T-helper 17 cell (primary cell): ENCODE measurements at regions not wholly inside any gene's neighbourhood (a gene's known extent, or its start where the extent isn't known, plus 50 kb on each side); places are given as distances from the start of the nearest gene placed in this dataset.
A peak's percentile ranks its signal among the peaks of the same experiment; 100 is the strongest.

Source experiments
- ATAC-seq: fragments of 150-1000 bp; cut with Tn5 transposase; 2 replicates; pipeline ENCODE4 v1.10.0; 2021; ENCODE audit warnings: mild to moderate bottlenecking, moderate library complexity
- DNase-seq, 3 donors: peaks; one replicate each; pipeline versions ENCODE4 v3.0.0 to v3.0.0-alpha.2; 2020 to 2021
- H3K9me3 ChIP-seq: one replicate; pipeline ENCODE4 v1.7.0; 2013; ENCODE audit warnings: low read length, mild to moderate bottlenecking; ENCODE audit not compliant: control insufficient read depth, poor library complexity, severe bottlenecking
- H3K27ac Mint-ChIP-seq: one replicate; pipeline ENCODE4 v1.8.0; 2022; ENCODE audit warnings: mild to moderate bottlenecking, moderate library complexity, mixed read lengths
- H3K27me3 Mint-ChIP-seq: one replicate; pipeline ENCODE4 v1.8.0; 2022; ENCODE audit warnings: mixed read lengths
- H3K36me3 Mint-ChIP-seq: one replicate; pipeline ENCODE4 v1.8.0; 2022; ENCODE audit warnings: low read depth, mixed read lengths
- H3K4me1 Mint-ChIP-seq: one replicate; pipeline ENCODE4 v1.8.0; 2022; ENCODE audit warnings: mild to moderate bottlenecking, mixed read lengths
- H3K4me3 Mint-ChIP-seq: one replicate; pipeline ENCODE4 v1.8.0; 2022; ENCODE audit warnings: mild to moderate bottlenecking, moderate library complexity, mixed read lengths

DNA sequence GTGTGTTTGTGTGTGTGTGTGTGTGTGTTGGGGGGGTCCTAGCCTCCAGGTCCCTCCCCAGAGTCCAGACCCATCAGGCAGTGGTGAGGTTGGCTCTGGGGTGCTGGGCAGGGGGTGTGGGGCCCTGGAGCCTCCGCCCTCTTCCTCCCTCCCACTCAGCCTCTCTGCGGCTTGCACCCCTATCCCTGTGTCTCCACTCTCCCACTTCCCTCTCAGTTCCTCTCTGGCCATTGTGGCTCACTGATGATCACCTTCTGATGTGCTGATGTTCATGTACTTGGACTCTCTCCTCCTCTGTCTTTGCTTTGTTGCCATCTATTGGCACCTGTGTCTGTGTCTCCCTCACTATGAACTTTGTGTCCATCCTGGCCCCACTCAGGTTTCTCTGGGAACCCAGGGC lies 298.7 kb downstream of the ZEB1 start:
- no peaks in the 10 kb centered on the region for H3K9me3 ChIP-seq
- Mint-ChIP-seq H3K27ac (no peak overlapping the region), H3K36me3 (peaks cover 6% of the 10 kb centered on the region), H3K4me3 (no peak overlapping the region), H3K4me1 (no peaks in the 10 kb centered on the region), H3K27me3 (peaks cover 57% of the 10 kb centered on the region)
- DNase-seq, result no peak
- no peak for ATAC-seq

DNA sequence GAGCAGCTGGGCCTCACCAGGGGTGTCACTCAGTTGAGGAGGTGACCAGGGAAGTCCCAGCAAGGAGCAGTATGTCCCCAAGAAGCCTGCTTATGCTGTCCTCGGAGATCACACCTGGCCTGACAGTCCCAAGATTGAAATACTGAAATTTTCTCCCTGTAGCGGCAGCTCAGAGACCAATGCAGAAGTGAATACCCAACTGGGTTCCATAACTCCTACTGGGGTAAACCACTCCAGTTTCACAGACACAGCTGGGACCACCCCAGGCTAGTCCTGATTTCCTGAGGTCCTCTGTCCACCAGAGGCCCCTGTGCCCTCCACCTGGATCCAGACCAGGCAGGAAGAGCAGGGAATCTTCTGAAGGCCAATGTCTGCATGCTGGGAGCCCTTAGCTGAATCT lies 298.1 kb downstream of the ZEB1 start:
- Mint-ChIP-seq H3K4me1 (no peaks in the 10 kb centered on the region), H3K27me3 (peaks cover 59% of the 10 kb centered on the region), H3K36me3 (peaks cover 6% of the 10 kb centered on the region), H3K4me3 (no peak overlapping the region), H3K27ac (peak overlapping the region; percentile 34)
- H3K9me3 ChIP-seq, result no peaks in the 10 kb centered on the region
- ATAC-seq (no peak), DNase-seq (no peak)

DNA sequence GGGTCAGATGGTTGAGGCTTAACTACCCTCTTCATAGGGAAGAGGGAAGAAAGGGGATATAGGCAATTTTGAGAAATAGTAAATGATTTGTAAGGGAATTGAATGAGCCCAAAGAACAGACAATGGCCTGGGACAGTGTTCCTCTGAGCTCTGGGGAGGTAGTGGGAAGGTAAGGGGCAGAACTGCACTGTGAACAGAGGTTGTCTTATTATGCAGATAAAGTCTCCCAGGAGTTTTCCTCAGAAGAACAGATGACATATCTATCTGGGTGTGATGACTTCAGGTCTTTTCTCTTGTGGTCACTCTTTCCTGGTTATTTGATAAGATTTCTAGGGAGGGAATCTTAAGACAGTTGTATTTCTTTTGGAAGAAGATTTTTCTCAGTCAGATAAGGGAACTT lies 296.1 kb downstream of the ZEB1 start:
- H3K36me3 Mint-ChIP-seq, result peaks cover 5% of the 10 kb centered on the region
- no peak for DNase-seq
- H3K27me3 Mint-ChIP-seq, result peaks cover 76% of the 10 kb centered on the region

GRCh38 chr10:31614611-31615010 lies 295.6 kb downstream of the ZEB1 start:
- no peaks in the 10 kb centered on the region for H3K9me3 ChIP-seq
- DNase-seq (no peak), ATAC-seq (no peak)
- Mint-ChIP-seq H3K27me3 (peaks cover 72% of the 10 kb centered on the region), H3K4me3 (no peak overlapping the region), H3K36me3 (peaks cover 5% of the 10 kb centered on the region), H3K4me1 (no peaks in the 10 kb centered on the region), H3K27ac (no peak overlapping the region)

More for the DNA sequence above, 296.1 kb downstream of the ZEB1 start:
- H3K9me3 ChIP-seq, result no peaks in the 10 kb centered on the region
- no peak overlapping the region for H3K4me3 Mint-ChIP-seq
- no peaks in the 10 kb centered on the region for H3K4me1 Mint-ChIP-seq
- H3K27ac Mint-ChIP-seq, result no peak overlapping the region
- no peak for ATAC-seq

DNA sequence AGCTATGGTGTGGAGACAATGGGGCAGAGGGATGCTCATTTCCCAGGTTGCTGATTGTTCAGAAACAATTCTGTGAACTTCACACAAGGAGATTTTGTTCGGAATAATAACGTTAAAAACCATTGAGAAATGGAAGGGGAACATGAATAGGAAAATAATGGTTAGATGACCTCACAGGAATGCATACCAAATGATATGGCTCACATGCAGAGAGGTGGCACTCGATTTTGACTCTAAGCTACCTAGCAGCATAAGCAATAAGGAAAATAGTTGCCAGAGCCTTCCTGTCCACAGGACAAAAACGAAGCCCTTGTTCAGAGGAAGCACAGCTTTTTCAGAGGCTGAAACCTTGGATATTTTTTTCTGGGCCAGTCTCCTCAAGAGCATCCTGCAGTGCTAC lies 293.1 kb downstream of the ZEB1 start:
- no peak for ATAC-seq
- H3K36me3 Mint-ChIP-seq, result peaks cover 3% of the 10 kb centered on the region
- no peak overlapping the region for H3K4me3 Mint-ChIP-seq
- H3K27me3 Mint-ChIP-seq, result peaks cover 68% of the 10 kb centered on the region
- no peaks in the 10 kb centered on the region for H3K4me1 Mint-ChIP-seq
- no peak overlapping the region for H3K27ac Mint-ChIP-seq
- no peaks in the 10 kb centered on the region for H3K9me3 ChIP-seq
- DNase-seq, result no peak

- H3K27me3 Mint-ChIP-seq, result peaks cover 59% of the 10 kb centered on the region
- ATAC-seq (no peak), DNase-seq (no peak)
- H3K4me3 Mint-ChIP-seq, result no peak overlapping the region
- H3K9me3 ChIP-seq, result no peaks in the 10 kb centered on the region
- no peak overlapping the region for H3K27ac Mint-ChIP-seq
- H3K36me3 Mint-ChIP-seq, result peaks cover 3% of the 10 kb centered on the region
- H3K4me1 Mint-ChIP-seq, result no peaks in the 10 kb centered on the region
Measured at GRCh38 chr10:31611161-31611560, 292.1 kb downstream of the ZEB1 start.

GRCh38 chr10:31607481-31607880 lies 288.5 kb downstream of the ZEB1 start:
- Mint-ChIP-seq H3K27me3 (peaks cover 31% of the 10 kb centered on the region), H3K27ac (no peak overlapping the region), H3K4me1 (peaks cover 3% of the 10 kb centered on the region), H3K4me3 (no peak overlapping the region), H3K36me3 (no peaks in the 10 kb centered on the region)
- ATAC-seq (no peak), DNase-seq (no peak)
- H3K9me3 ChIP-seq, result no peaks in the 10 kb centered on the region

- ATAC-seq, result no peak
- no peaks in the 10 kb centered on the region for H3K9me3 ChIP-seq
- Mint-ChIP-seq H3K27me3 (peaks cover 24% of the 10 kb centered on the region), H3K4me3 (no peak overlapping the region), H3K27ac (no peak overlapping the region), H3K4me1 (peaks cover 3% of the 10 kb centered on the region), H3K36me3 (no peaks in the 10 kb centered on the region)
- no peak for DNase-seq
Measured at GRCh38 chr10:31606841-31607240, 287.8 kb downstream of the ZEB1 start.

DNA sequence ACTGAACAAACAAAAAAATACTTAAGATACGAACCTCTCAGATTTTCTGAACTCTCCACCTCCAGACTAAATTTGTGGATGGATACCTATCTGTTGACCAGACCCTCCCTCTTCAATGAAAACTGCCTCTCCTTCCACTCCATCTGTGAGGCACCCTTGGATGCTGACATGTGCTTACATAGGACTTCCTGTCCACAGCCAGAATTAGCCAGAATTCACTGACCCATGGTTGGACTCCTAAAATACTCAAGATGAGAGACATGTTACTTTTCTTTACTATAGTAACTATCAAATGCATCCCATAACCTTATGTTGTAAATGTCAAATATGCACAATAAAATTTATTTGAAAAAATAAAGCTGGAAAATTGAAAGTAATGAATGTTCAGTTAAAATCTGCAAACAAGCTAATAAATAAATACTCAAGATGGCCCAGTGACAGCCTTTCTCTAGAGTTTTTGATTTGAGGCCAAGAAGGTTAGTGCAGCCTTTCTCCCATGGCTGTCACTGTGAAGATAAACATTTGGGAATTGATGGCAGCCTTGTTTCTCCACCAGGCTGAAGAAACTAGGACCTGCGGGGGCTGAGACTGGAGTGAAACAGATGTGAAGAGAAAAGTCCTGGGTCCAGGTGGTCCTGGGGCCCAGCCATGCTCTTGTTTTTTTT lies 287.0 kb downstream of the ZEB1 start:
- H3K27me3 Mint-ChIP-seq, result peaks cover 16% of the 10 kb centered on the region
- H3K36me3 Mint-ChIP-seq, result no peaks in the 10 kb centered on the region
- H3K4me1 Mint-ChIP-seq, result peaks cover 3% of the 10 kb centered on the region
- H3K9me3 ChIP-seq, result no peaks in the 10 kb centered on the region
- DNase-seq, result no peak
- no peak for ATAC-seq
- no peak overlapping the region for H3K4me3 Mint-ChIP-seq
- no peak overlapping the region for H3K27ac Mint-ChIP-seq

GRCh38 chr10:31605426-31605825 lies 286.4 kb downstream of the ZEB1 start:
- ATAC-seq (no peak), DNase-seq (no peak)
- peaks cover 3% of the 10 kb centered on the region for H3K4me1 Mint-ChIP-seq
- no peaks in the 10 kb centered on the region for H3K36me3 Mint-ChIP-seq
- H3K4me3 Mint-ChIP-seq, result no peak overlapping the region
- peaks cover 10% of the 10 kb centered on the region for H3K27me3 Mint-ChIP-seq
- H3K27ac Mint-ChIP-seq, result no peak overlapping the region
- no peaks in the 10 kb centered on the region for H3K9me3 ChIP-seq

- no peak for ATAC-seq
- H3K27me3 Mint-ChIP-seq, result peaks cover 10% of the 10 kb centered on the region
- H3K36me3 Mint-ChIP-seq, result no peaks in the 10 kb centered on the region
Measured at GRCh38 chr10:31604646-31605170, 285.7 kb downstream of the ZEB1 start.

GRCh38 chr10:31604096-31604495 lies 285.1 kb downstream of the ZEB1 start:
- Mint-ChIP-seq H3K27ac (no peak overlapping the region), H3K4me3 (peak overlapping the region; percentile 87), H3K36me3 (no peaks in the 10 kb centered on the region), H3K27me3 (peaks cover 6% of the 10 kb centered on the region), H3K4me1 (peaks cover 3% of the 10 kb centered on the region)
- DNase-seq, result no peak
- no peak for ATAC-seq
- H3K9me3 ChIP-seq, result no peaks in the 10 kb centered on the region

More at GRCh38 chr10:31604646-31605170, 285.7 kb downstream of the ZEB1 start:
- Mint-ChIP-seq H3K27ac (no peak overlapping the region), H3K4me3 (peak overlapping the region; percentile 87), H3K4me1 (peaks cover 3% of the 10 kb centered on the region)
- no peak for DNase-seq
- H3K9me3 ChIP-seq, result no peaks in the 10 kb centered on the region

- Mint-ChIP-seq H3K27me3 (no peaks in the 10 kb centered on the region), H3K36me3 (no peaks in the 10 kb centered on the region), H3K4me1 (peaks cover 3% of the 10 kb centered on the region), H3K27ac (no peak overlapping the region), H3K4me3 (peak overlapping the region; percentile 87)
- DNase-seq (peak; percentile 27 to 56 (median 41)), ATAC-seq (peak; percentile 84)
- H3K9me3 ChIP-seq, result no peaks in the 10 kb centered on the region
Measured at GRCh38 chr10:31603235-31604087, 284.4 kb downstream of the ZEB1 start.
